Activated CD4-positive, alpha-beta T cell treated with anti-CD3 and anti-CD28 coated beads, Interleukin-2, amount 10 ng/mL, durations not matched to agents 24 days and 14 days (primary cell): ENCODE measurements at regions not wholly inside any gene's neighbourhood (a gene's known extent, or its start where the extent isn't known, plus 50 kb on each side); places are given as distances from the start of the nearest gene placed in this dataset.

ENCODE experiments used
- DNase-seq: peaks from one replicate; pipeline ENCODE4 v3.0.0; 2022
- H3K27ac Mint-ChIP-seq: one replicate; pipeline ENCODE4 v1.8.0; 2022; ENCODE audit warnings: mild to moderate bottlenecking, mixed read lengths
- H3K27me3 Mint-ChIP-seq: one replicate; pipeline ENCODE4 v1.8.0; 2022; ENCODE audit warnings: mixed read lengths
- H3K36me3 Mint-ChIP-seq: one replicate; pipeline ENCODE4 v1.8.0; 2022; ENCODE audit warnings: low read depth, mild to moderate bottlenecking, mixed read lengths
- H3K4me1 Mint-ChIP-seq: one replicate; pipeline ENCODE4 v1.8.0; 2021; ENCODE audit warnings: mixed read lengths
- H3K4me3 Mint-ChIP-seq: one replicate; pipeline ENCODE4 v1.8.0; 2022; ENCODE audit warnings: mild to moderate bottlenecking, moderate library complexity, mixed read lengths
- H3K9me3 Mint-ChIP-seq: one replicate; pipeline ENCODE4 v1.8.0; 2021; ENCODE audit warnings: mixed read lengths
- intact Hi-C: fragments of 100-400 bp; cut with micrococcal nuclease; formaldehyde crosslinking; loops from one replicate; pipeline ENCODE4 v1.15.1; 2023

DNA sequence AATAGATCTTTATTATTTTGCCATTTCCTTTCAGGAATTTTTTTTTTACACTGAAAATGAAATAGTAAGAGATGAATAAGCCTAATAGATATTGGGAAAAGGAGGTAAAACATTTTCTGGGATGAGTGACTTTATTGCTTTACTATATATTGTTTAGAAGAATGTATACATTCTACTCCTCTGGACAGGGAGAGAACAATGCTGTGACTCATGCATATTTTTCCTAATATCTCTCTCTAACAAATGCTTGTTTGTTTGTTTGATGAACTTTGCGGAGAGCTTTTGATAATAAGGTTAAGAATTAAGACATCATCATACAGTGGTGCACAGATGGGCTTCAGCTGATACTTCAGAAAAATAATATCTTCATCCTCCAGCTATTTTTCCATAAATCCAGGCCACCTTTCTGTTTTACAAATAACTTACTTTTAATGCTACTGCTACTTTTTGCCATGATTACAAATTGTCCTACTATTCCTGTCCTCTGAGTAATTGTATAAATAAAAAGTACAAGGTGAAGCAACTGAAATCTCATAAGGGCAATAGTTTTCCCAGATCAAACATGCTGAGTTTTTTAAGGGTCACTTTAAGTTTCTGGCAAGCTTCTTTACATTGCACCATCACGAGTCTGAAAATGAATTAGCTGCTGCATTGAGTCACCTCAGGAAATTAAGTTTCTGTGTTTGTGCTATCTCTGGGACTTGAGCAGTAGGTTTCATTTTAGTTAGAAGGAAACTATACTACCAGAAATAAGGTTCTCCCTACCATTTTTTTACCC is 207.3 kb upstream of the POT1 start:
- no peaks in the 10 kb centered on the region for H3K4me1 Mint-ChIP-seq

DNA sequence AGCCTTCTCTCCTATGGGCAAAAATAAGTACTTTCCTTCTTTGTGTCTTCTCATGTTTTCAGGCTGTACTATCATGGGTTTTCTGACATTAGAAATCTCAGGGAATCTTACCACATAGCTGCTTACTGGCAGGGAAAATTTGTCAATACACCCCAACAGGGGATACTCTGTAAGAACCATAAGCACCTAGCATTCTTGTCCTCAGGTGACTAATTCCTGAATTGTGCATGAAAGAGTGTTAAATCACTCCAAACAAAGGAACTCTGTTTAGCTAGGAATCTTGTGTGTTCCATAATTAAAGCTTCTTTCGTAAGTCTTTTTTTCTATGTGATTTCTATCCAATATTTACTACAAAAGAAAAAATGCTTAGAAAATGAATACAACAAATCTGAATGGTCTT is 206.7 kb upstream of the POT1 start:
- intact Hi-C loops = no loop called here
- Mint-ChIP-seq H3K4me1 (no peaks in the 10 kb centered on the region), H3K4me3 (no peak overlapping the region), H3K27me3 (no peaks in the 10 kb centered on the region), H3K36me3 (no peaks in the 10 kb centered on the region), H3K27ac (no peak overlapping the region), H3K9me3 (no peaks in the 10 kb centered on the region)
- no peak for DNase-seq

More for the DNA sequence above, 207.3 kb upstream of the POT1 start:
- H3K27me3 Mint-ChIP-seq = no peaks in the 10 kb centered on the region
- no peak overlapping the region for H3K27ac Mint-ChIP-seq
- no peaks in the 10 kb centered on the region for H3K9me3 Mint-ChIP-seq
- no peak overlapping the region for H3K4me3 Mint-ChIP-seq
- intact Hi-C loops = no loop called here
- DNase-seq = no peak
- H3K36me3 Mint-ChIP-seq = no peaks in the 10 kb centered on the region

DNA sequence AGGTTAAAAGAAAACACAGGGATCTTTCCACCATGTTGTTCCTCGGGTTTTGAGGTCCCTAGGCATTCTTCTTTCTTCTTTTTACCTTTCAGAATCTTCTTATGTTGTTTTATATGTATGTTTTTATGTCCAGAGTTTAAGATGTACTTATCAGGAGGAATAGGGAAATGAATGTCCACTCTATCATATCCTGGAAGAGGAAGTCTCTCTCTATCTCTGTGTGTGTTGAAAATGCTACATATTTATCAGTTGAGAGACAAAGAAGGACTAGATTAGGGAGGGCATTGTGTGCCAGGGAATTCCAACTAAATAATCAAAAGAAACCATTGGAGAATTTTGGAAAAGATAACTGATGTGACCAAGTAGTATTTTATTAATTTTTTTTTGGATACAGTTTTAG is 200.5 kb upstream of the POT1 start:
- no peak overlapping the region for H3K4me3 Mint-ChIP-seq
- H3K36me3 Mint-ChIP-seq = no peaks in the 10 kb centered on the region
- no peaks in the 10 kb centered on the region for H3K27me3 Mint-ChIP-seq
- no peak for DNase-seq
- no peaks in the 10 kb centered on the region for H3K4me1 Mint-ChIP-seq
- H3K9me3 Mint-ChIP-seq = no peaks in the 10 kb centered on the region
- no peak overlapping the region for H3K27ac Mint-ChIP-seq
- intact Hi-C loops = no loop called here

DNA sequence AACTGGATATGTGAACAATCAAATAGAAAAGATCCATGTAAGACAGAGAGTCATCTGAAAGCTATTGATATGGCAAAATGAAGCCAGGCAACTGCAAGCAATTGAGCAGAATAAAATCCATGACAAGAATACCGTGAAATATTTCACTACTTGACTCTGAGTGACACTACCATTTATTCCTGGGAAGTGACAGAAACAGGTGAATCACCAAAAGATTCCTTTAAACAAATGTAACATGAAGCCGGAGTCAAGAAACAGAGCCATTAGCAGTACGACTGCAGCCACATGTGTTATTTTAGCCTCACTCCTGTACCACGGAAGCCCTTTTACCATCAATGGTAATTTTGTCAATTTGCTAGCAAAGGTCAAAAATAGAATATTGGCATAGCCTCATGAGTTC is 197.7 kb upstream of the POT1 start:
- intact Hi-C loops = no loop called here
- Mint-ChIP-seq H3K4me3 (no peak overlapping the region), H3K4me1 (no peaks in the 10 kb centered on the region), H3K27me3 (no peaks in the 10 kb centered on the region), H3K27ac (no peak overlapping the region), H3K36me3 (no peaks in the 10 kb centered on the region), H3K9me3 (no peaks in the 10 kb centered on the region)
- DNase-seq = no peak

DNA sequence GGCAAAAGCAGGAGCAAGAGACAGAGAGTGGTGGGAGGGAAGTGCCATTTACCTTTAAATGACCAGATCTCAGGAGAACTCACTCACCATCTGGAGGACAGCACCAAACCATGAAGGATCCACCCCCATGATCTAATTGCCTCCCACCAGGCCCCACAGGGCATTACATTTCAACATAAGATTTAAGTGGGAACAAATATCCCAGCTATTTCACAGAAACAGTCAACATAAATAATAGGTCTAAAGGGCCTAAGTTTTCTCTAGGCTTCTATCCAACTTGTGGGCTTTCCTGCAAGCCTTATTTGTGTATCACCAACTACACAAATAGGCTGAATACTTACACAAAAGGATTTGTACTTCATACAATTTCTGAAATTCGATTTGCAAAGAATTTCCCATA is 196.8 kb upstream of the POT1 start:
- H3K9me3 Mint-ChIP-seq = no peaks in the 10 kb centered on the region
- intact Hi-C loops = no loop called here
- no peaks in the 10 kb centered on the region for H3K4me1 Mint-ChIP-seq
- no peaks in the 10 kb centered on the region for H3K27me3 Mint-ChIP-seq
- no peak overlapping the region for H3K27ac Mint-ChIP-seq
- no peak for DNase-seq
- H3K36me3 Mint-ChIP-seq = no peaks in the 10 kb centered on the region
- H3K4me3 Mint-ChIP-seq = no peak overlapping the region

DNA sequence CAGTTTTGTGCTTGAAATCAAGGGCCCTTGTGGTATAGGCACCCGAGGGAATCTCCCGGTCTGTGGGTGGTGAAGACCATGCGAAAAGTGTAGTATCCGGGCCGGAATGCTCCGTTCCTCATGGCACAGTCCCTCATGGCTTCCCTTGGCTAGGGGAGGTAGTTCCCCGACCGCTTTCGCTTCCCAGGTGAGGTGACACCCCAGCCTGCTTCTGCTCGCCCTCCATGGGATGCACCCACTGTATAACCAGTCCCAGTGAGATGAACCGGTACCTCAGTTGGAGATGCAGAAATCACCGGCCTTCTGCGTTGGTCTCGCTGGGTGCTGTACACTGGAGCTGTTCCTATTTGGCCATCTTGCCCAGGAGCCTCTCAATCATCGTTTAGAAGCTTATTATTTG is 195.7 kb upstream of the POT1 start:
- no peaks in the 10 kb centered on the region for H3K36me3 Mint-ChIP-seq
- intact Hi-C loops = no loop called here
- H3K4me1 Mint-ChIP-seq = no peaks in the 10 kb centered on the region
- no peak overlapping the region for H3K4me3 Mint-ChIP-seq
- no peaks in the 10 kb centered on the region for H3K27me3 Mint-ChIP-seq
- no peak overlapping the region for H3K27ac Mint-ChIP-seq
- no peaks in the 10 kb centered on the region for H3K9me3 Mint-ChIP-seq
- DNase-seq = no peak

DNA sequence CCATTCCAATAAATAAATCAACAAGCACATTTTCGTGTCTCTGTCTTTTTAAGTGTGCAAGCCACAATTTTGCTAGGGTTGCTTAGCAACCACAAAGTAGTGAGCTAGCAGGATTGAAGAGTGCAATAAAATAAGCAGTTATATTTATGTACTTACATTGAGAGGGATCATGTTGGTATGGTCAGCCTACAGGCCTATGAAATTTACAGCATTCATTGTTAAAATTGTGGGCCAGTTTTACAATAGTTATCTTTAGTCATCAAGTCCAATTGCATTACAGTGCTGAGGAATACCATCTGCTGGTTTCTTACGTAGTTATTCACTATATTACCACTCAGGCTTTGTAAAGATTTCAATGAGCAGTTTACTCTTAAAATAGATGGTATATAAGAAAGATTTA is 192.5 kb upstream of the POT1 start:
- Mint-ChIP-seq H3K27me3 (no peaks in the 10 kb centered on the region), H3K27ac (no peak overlapping the region), H3K36me3 (no peaks in the 10 kb centered on the region), H3K9me3 (no peaks in the 10 kb centered on the region), H3K4me1 (no peaks in the 10 kb centered on the region), H3K4me3 (no peak overlapping the region)
- intact Hi-C loops = no loop called here
- no peak for DNase-seq

DNA sequence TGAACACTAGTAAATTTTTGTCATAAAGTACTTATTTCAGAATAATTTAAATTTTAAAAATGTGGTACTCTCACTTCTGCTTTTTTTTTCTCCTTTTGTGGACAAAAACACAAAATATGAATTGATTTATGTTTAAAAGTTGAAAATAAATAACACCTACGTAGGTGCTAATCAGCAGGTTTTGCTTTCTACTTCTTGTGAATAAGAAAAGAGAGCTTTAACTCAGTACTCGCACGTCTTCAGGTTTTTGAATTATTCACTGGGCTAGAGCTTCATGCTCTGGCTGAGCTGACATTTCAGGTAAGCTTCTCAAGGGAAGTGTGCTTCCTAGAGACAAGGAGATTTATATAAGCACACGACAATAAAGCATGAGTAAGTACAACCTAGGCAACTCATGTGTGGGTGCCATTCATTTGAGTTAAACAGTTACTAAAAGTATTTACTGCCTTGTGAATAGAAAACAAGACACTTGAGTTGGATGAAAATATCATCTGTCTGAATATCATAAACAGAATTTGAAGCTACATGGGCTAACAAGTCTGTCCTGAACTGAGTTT is 190.0 kb upstream of the POT1 start:
- intact Hi-C loops = no loop called here
- no peak for DNase-seq
- Mint-ChIP-seq H3K4me3 (no peak overlapping the region), H3K9me3 (no peaks in the 10 kb centered on the region), H3K27me3 (no peaks in the 10 kb centered on the region), H3K4me1 (no peaks in the 10 kb centered on the region), H3K36me3 (no peaks in the 10 kb centered on the region), H3K27ac (no peak overlapping the region)

DNA sequence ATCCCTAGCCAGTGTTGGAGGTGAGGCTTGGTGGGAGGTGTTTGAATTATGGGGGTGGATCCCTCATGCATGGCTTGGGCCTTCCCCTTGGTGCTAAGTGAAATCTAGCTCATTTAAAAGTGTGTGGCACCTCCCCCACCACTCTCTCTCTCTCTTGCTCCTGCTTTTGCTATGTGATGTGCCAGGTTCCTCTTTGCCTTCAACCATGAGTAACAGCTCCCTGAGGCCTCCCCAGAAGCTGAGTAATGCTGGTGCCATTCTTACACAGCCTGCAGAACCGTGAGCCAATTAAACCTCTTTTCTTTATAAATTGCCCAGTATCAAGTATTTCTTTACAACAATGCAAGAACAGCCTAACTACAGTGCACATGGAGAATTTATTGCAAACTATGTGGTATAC is 188.8 kb upstream of the POT1 start:
- no peak for DNase-seq
- no peaks in the 10 kb centered on the region for H3K36me3 Mint-ChIP-seq
- no peaks in the 10 kb centered on the region for H3K9me3 Mint-ChIP-seq
- H3K4me1 Mint-ChIP-seq = no peaks in the 10 kb centered on the region
- no peak overlapping the region for H3K4me3 Mint-ChIP-seq
- intact Hi-C loops = no loop called here
- H3K27me3 Mint-ChIP-seq = no peaks in the 10 kb centered on the region
- H3K27ac Mint-ChIP-seq = no peak overlapping the region

DNA sequence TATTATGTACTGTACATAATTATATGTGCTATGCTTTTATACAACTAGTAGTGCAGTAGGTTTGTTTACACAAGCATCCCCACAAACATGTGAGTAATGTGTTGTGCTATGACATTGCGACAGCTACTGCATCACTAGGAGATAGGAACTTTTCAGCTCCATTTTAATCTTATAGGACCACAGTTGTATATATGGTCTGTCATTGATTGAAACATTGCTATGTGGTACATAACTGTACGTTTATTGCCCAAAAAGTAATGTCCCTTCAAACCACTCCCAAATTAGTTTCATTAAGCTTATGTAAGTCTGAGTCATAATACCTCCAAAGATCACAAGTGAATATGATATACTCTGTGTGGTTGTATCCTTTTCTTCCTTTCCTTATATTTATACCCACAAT is 183.2 kb upstream of the POT1 start:
- no peak overlapping the region for H3K27ac Mint-ChIP-seq
- intact Hi-C loops = no loop called here
- no peaks in the 10 kb centered on the region for H3K27me3 Mint-ChIP-seq

DNA sequence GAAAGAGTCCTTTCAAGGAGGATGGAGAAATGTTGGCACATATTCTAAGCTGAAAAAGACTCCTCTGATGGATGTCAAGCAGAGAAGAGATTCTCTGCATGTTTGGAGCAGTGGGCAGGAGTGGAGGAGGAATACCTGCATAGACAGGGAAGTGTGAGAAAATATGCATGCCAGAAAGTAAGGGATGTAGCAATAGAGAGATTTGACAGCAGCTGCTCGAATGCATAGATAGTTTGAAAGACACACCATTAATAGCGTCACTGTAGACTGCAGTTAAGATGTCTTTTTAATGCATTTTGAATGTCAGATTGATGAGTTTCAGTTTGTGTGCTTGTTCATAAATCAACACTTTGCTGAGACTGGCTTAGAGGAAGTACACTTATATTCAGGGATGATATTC is 169.9 kb upstream of the POT1 start:
- DNase-seq = no peak
- H3K4me1 Mint-ChIP-seq = no peaks in the 10 kb centered on the region
- no peak overlapping the region for H3K27ac Mint-ChIP-seq
- intact Hi-C loops = no loop called here
- no peaks in the 10 kb centered on the region for H3K27me3 Mint-ChIP-seq
- H3K9me3 Mint-ChIP-seq = no peaks in the 10 kb centered on the region
- H3K36me3 Mint-ChIP-seq = no peaks in the 10 kb centered on the region
- H3K4me3 Mint-ChIP-seq = no peak overlapping the region

More for the DNA sequence above, 183.2 kb upstream of the POT1 start:
- no peak for DNase-seq
- peaks cover 5% of the 10 kb centered on the region for H3K9me3 Mint-ChIP-seq
- H3K4me3 Mint-ChIP-seq = no peak overlapping the region
- H3K36me3 Mint-ChIP-seq = no peaks in the 10 kb centered on the region
- H3K4me1 Mint-ChIP-seq = no peaks in the 10 kb centered on the region

DNA sequence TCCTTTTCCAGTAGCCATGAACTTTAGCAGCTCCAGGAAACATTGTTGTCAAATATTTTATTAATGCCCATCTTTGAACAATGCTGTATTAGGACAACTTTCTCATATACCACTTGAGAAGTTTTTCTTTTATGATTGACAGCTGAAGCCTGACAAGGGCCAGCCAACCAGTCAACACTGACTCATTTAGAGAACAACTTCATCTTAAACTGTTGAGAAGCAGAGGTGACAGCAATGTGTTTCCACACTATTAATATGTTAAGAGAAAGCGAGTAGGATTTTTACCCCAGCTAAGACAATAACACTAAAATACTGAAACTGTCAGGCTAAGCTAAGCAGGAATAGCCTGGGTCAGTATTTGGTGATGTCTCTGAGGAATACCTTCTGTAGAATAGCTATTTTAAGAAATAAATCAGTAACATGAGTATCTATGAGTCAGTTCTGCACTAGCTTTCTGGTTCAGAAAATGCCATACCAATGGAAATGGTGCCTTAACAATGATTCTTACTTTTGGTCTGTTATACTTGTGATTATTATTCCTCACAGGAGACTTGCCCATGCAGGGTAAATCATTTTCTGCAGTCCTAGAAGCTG is 168.8 kb upstream of the POT1 start:
- H3K9me3 Mint-ChIP-seq = no peaks in the 10 kb centered on the region
- no peak overlapping the region for H3K4me3 Mint-ChIP-seq
- intact Hi-C loops = no loop called here
- no peaks in the 10 kb centered on the region for H3K27me3 Mint-ChIP-seq
- DNase-seq = no peak
- H3K27ac Mint-ChIP-seq = no peak overlapping the region
- no peaks in the 10 kb centered on the region for H3K36me3 Mint-ChIP-seq
- H3K4me1 Mint-ChIP-seq = no peaks in the 10 kb centered on the region

DNA sequence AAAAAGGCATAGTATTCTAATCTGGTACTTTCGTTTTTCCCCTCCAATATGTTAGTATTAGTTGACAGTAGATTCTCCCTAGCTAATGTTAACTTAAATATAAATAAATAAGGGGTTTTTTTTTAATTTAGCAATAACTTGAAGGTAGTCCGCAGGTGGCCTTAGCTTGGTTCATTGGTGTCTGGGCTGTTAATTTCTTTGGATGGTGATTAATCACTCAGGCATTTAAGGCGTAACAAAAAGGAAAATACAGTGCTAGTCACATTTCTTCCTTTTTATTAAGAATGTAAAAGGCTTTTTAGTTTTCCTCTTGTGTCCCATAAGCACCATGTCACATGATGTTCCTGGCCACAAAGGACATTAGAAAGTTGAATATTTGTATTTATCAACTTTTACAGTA is 161.0 kb upstream of the POT1 start:
- H3K4me1 Mint-ChIP-seq = no peaks in the 10 kb centered on the region
- no peaks in the 10 kb centered on the region for H3K36me3 Mint-ChIP-seq
- H3K27ac Mint-ChIP-seq = no peak overlapping the region
- H3K27me3 Mint-ChIP-seq = no peaks in the 10 kb centered on the region
- intact Hi-C loops = no loop called here
- no peaks in the 10 kb centered on the region for H3K9me3 Mint-ChIP-seq
- H3K4me3 Mint-ChIP-seq = no peak overlapping the region
- DNase-seq = no peak

DNA sequence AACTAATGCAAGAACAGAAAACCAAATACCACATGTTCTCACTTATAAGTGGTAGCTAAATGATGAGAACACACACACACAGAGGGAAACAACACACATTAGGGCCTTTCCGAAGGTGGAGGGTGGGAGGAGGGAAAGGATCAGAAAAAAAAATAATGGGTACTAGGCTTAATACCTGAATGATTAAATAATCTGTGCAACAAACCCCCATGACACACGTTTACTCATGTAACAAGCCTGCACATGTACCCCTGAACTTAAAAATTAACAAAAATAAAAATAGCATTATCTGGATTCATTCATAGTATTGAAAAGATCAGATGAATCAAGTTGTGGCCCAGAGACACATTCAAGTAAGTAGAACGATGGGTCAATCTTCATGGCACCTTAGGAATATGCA is 159.5 kb upstream of the POT1 start:
- no peaks in the 10 kb centered on the region for H3K4me1 Mint-ChIP-seq
- no peaks in the 10 kb centered on the region for H3K27me3 Mint-ChIP-seq
- no peaks in the 10 kb centered on the region for H3K36me3 Mint-ChIP-seq
- intact Hi-C loops = no loop called here
- no peak for DNase-seq
- H3K27ac Mint-ChIP-seq = no peak overlapping the region
- no peak overlapping the region for H3K4me3 Mint-ChIP-seq
- H3K9me3 Mint-ChIP-seq = no peaks in the 10 kb centered on the region

DNA sequence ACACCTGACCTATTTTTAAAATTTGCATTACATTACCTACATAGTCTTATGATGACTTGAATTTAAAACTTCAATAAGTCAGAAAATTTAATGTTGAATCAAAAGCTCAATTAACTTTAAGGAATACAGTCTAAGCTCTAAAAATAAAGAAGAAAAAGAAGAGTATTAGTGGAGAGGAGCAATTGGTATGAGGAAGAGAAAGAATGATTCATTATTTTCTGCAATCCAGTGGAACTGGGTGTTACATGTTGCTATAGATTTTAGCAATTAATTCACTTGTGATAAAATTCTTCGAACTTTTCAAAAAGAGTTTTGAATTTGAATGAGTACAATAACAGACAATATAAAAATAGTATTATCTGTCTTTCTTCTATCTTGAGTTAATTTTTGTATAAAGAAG is 158.9 kb upstream of the POT1 start:
- Mint-ChIP-seq H3K27me3 (no peaks in the 10 kb centered on the region), H3K9me3 (no peaks in the 10 kb centered on the region), H3K27ac (no peak overlapping the region), H3K4me1 (no peaks in the 10 kb centered on the region), H3K4me3 (no peak overlapping the region), H3K36me3 (no peaks in the 10 kb centered on the region)
- no peak for DNase-seq
- intact Hi-C loops = no loop called here
